Neutrophil (primary cell): ENCODE measurements at regions not wholly inside any gene's neighbourhood (a gene's known extent, or its start where the extent isn't known, plus 50 kb on each side); places are given as distances from the start of the nearest gene placed in this dataset.

Experiments used
- H3K27ac ChIP-seq: fragments of 200-600 bp; sonication (generic); 2 replicates; pipeline ENCODE4 v1.5.1; 2016; ENCODE audit warnings: mild to moderate bottlenecking, moderate library complexity
- H3K27me3 ChIP-seq: fragments of 200-600 bp; sonication (generic); 2 replicates; pipeline ENCODE4 v1.6.0; 2016; ENCODE audit warnings: mild to moderate bottlenecking
- H3K36me3 ChIP-seq: fragments of 200-600 bp; sonication (generic); 2 replicates; pipeline ENCODE4 v1.5.1; 2017
- H3K4me1 ChIP-seq, 2 experiments: fragments of 200-600 bp in 1 of 2; sonication (generic) in 1 of 2; 1 replicate in 1 of 2; 2 replicates in 1 of 2; pipeline versions ENCODE4 v1.5.1 to v1.6.1; 2013 to 2016; ENCODE audit warnings: low read depth in 1 of 2, low read length in 1 of 2, mild to moderate bottlenecking in 1 of 2, moderate library complexity in 1 of 2; ENCODE audit not compliant: control insufficient read depth in 1 of 2, insufficient read depth in 1 of 2
- H3K4me3 ChIP-seq, 2 experiments: fragments of 200-600 bp in 1 of 2; sonication (generic) in 1 of 2; 1 replicate in 1 of 2; 2 replicates in 1 of 2; pipeline ENCODE4 v1.5.1; 2013 to 2016; ENCODE audit warnings: low read depth in 1 of 2, low read length in 1 of 2, mild to moderate bottlenecking in 1 of 2, moderate library complexity in 1 of 2
- H3K9me3 ChIP-seq: fragments of 200-600 bp; sonication (generic); 2 replicates; pipeline ENCODE4 v1.5.1; 2016
- CTCF ChIP-seq: fragments of 200-600 bp; sonication (generic); IDR thresholded peaks from 2 replicates; pipeline ENCODE4 v1.5.1; 2016; ENCODE audit warnings: antibody characterized with exemption

GRCh38 chr10:100656454-100656853 is 88.9 kb upstream of the PAX2 start:
- H3K27me3 ChIP-seq: peaks cover 97% of the 10 kb centered on the region
- no peak for TF ChIP-seq CTCF

GRCh38 chr10:100658269-100658668 is 87.1 kb upstream of the PAX2 start:
- Histone ChIP-seq H3K27ac (no peak overlapping the region), H3K4me1 (peaks cover 0 to 20% of the 10 kb centered on the region in 2 experiments), H3K4me3 (no peak overlapping the region), H3K27me3 (peaks cover 100% of the 10 kb centered on the region), H3K36me3 (no peaks in the 10 kb centered on the region), H3K9me3 (no peaks in the 10 kb centered on the region)
- TF ChIP-seq CTCF: no peak

More at GRCh38 chr10:100656454-100656853, 88.9 kb upstream of the PAX2 start:
- Histone ChIP-seq H3K36me3 (no peaks in the 10 kb centered on the region), H3K4me1 (peaks cover 0 to 20% of the 10 kb centered on the region in 2 experiments), H3K27ac (no peak overlapping the region), H3K4me3 (no peak overlapping the region), H3K9me3 (no peaks in the 10 kb centered on the region)

DNA sequence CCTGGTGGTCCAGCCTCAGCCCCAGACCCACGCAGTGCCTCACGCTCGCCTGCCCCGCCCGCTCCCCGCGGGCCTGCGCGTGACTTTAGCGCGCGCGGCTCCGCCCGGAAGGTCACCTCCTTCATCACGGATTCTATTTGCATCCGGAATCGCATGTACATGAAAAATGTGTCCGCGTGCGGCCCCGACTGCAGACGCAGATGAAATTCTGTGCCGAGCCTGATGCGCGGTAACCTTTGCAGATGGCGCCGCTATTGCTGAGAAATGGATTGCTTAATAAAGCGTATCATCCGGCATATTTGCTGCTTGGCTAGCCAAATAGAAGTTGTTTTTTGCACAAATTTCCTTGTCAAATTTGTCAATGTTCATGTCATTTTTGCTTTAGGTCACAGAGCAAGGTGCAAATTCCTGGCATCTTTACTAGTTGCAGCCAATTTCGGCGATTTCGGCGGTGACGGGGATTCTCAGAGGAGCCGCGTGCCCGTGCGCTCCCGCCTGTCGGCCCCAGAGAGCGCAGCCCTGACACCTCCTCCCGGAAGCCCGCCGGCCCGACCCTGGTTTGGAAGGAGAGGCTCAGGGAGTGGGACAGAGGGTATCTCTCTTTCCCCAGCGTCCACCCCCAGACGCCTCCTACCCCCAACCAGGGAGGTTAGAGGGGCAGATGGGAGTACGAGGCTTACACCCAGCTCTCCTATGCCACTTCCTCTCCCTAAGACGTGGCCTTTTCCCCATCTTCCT is 85.9 kb upstream of the PAX2 start:
- Histone ChIP-seq H3K4me3 (no peak overlapping the region), H3K27ac (no peak overlapping the region), H3K36me3 (no peaks in the 10 kb centered on the region), H3K4me1 (peaks cover 0 to 14% of the 10 kb centered on the region in 2 experiments), H3K9me3 (no peaks in the 10 kb centered on the region), H3K27me3 (peaks cover 100% of the 10 kb centered on the region)
- TF ChIP-seq CTCF: no peak

DNA sequence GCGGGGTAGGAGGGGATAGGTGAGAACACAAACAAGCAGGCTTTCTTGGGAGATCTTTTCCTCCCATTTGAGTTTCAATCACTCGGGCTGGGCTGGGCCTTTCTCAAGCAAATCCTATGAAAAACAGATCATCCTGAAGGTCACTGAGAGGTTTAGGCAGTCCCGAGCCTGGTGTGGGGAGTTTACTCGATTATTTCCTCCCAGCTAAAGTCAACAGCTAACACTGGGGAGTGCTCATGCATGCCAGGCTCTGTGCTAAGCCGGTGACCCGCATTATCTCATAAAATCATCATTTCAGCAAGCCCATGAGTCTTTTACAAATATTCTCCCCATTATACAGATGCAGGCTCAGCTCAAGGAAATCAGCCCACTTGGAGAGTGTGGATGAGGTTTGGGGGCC is 85.0 kb upstream of the PAX2 start:
- TF ChIP-seq CTCF: no peak
- Histone ChIP-seq H3K27me3 (peaks cover 99% of the 10 kb centered on the region), H3K36me3 (no peaks in the 10 kb centered on the region), H3K4me1 (peaks cover 0 to 9% of the 10 kb centered on the region in 2 experiments), H3K27ac (no peak overlapping the region), H3K9me3 (no peaks in the 10 kb centered on the region), H3K4me3 (no peak overlapping the region)

GRCh38 chr10:100660945-100661344 is 84.4 kb upstream of the PAX2 start:
- peaks cover 99% of the 10 kb centered on the region for H3K27me3 ChIP-seq

More at GRCh38 chr10:100660945-100661344, 84.4 kb upstream of the PAX2 start:
- Histone ChIP-seq H3K4me1 (peaks cover 0 to 5% of the 10 kb centered on the region in 2 experiments), H3K27ac (no peak overlapping the region), H3K36me3 (no peaks in the 10 kb centered on the region), H3K9me3 (no peaks in the 10 kb centered on the region), H3K4me3 (no peak overlapping the region)
- TF ChIP-seq CTCF: no peak
